ENCODE measurements at regions not wholly inside any gene's neighbourhood (a gene's known extent, or its start where the extent isn't known, plus 50 kb on each side); places are given as distances from the start of the nearest gene placed in this dataset.

DNA sequence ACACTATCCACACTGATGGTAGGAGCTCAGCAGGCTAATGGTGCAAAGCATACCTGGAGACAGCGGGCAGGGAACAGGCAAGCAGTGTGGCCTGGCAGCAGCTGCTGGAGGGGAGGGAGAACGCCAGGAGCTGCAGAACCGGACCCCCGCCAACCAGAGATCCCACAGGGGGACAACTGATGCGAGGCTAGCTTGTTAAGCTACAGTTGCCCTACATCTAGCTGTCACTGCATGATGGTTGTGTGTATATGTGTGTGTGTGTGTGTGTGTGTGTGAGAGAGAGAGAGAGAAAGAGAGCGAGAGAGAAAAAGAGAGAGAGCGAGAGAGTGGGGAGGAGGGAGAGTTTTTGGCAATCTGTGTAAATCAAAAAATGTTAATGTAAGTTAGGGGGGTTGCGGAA lies 69.7 kb upstream of the NHSL1 start:
- TF ChIP-seq, protein P1, sequence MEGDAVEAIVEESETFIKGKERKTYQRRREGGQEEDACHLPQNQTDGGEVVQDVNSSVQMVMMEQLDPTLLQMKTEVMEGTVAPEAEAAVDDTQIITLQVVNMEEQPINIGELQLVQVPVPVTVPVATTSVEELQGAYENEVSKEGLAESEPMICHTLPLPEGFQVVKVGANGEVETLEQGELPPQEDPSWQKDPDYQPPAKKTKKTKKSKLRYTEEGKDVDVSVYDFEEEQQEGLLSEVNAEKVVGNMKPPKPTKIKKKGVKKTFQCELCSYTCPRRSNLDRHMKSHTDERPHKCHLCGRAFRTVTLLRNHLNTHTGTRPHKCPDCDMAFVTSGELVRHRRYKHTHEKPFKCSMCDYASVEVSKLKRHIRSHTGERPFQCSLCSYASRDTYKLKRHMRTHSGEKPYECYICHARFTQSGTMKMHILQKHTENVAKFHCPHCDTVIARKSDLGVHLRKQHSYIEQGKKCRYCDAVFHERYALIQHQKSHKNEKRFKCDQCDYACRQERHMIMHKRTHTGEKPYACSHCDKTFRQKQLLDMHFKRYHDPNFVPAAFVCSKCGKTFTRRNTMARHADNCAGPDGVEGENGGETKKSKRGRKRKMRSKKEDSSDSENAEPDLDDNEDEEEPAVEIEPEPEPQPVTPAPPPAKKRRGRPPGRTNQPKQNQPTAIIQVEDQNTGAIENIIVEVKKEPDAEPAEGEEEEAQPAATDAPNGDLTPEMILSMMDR (IDR thresholded peaks at IDR 0.05), result no peak
- no peak for TF ChIP-seq POLR2A (IDR thresholded peaks at IDR 0.05)
